Esophagus squamous epithelium (tissue), 4 donors: ENCODE measurements at regions not wholly inside any gene's neighbourhood (a gene's known extent, or its start where the extent isn't known, plus 50 kb on each side); places are given as distances from the start of the nearest gene placed in this dataset.

Experiments used
- POLR2A ChIP-seq, 4 donors: fragments of 450-650 bp; IDR thresholded peaks; one replicate each; pipeline ENCODE4 v1.6.1; 2017; ENCODE audit warnings: antibody characterized with exemption in 4 of 4, mild to moderate bottlenecking in 4 of 4, moderate library complexity in 3 of 4
- TF ChIP-seq, protein P1 (sequence below), 6 experiments: fragments of 450-650 bp in 4 of 6; fragments of 200-600 bp in 2 of 6; sonication (generic) in 2 of 6; IDR thresholded peaks; one replicate each; pipeline ENCODE4 v1.5.1; 2016 to 2019; ENCODE audit warnings: antibody characterized with exemption in 6 of 6, mild to moderate bottlenecking in 4 of 6, moderate library complexity in 4 of 6

GRCh38 chr18:51999351-51999750 is 340.6 kb upstream of the DCC start:
- TF ChIP-seq, protein P1, sequence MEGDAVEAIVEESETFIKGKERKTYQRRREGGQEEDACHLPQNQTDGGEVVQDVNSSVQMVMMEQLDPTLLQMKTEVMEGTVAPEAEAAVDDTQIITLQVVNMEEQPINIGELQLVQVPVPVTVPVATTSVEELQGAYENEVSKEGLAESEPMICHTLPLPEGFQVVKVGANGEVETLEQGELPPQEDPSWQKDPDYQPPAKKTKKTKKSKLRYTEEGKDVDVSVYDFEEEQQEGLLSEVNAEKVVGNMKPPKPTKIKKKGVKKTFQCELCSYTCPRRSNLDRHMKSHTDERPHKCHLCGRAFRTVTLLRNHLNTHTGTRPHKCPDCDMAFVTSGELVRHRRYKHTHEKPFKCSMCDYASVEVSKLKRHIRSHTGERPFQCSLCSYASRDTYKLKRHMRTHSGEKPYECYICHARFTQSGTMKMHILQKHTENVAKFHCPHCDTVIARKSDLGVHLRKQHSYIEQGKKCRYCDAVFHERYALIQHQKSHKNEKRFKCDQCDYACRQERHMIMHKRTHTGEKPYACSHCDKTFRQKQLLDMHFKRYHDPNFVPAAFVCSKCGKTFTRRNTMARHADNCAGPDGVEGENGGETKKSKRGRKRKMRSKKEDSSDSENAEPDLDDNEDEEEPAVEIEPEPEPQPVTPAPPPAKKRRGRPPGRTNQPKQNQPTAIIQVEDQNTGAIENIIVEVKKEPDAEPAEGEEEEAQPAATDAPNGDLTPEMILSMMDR (IDR thresholded peaks at IDR 0.05) = no peak
- TF ChIP-seq POLR2A (IDR thresholded peaks at IDR 0.05) = no peak
